Adrenal gland (tissue), 9 donors: ENCODE measurements at regions not wholly inside any gene's neighbourhood (a gene's known extent, or its start where the extent isn't known, plus 50 kb on each side); places are given as distances from the start of the nearest gene placed in this dataset.

Experiments
- DNase-seq, 7 donors: peaks; one replicate each; pipeline ENCODE4 v3.0.0-alpha.2; 2019 to 2020
- H3K27ac ChIP-seq, 5 donors: fragments of 200-600 bp; sonication (generic) in 4 of 5; 1 replicate in 3 of 5; 2 replicates in 2 of 5; pipeline versions ENCODE4 v1.5.1 to v1.8.0; 2016 to 2020; ENCODE audit warnings: mild to moderate bottlenecking in 1 of 5
- H3K27me3 ChIP-seq: fragments of 200-600 bp; 2 replicates; pipeline ENCODE4 v1.8.0; 2021
- H3K36me3 ChIP-seq, 2 donors: fragments of 200-600 bp; replicated peaks in 1 of 2; 1 replicate in 1 of 2; 2 replicates in 1 of 2; pipeline versions ENCODE4 v1.5.1 to v1.8.0; 2018 to 2022
- H3K4me1 ChIP-seq, 2 donors: fragments of 200-600 bp; replicated peaks in 1 of 2; 1 replicate in 1 of 2; 2 replicates in 1 of 2; pipeline versions ENCODE4 v1.5.1 to v1.8.0; 2018 to 2021
- H3K4me3 ChIP-seq, 4 donors: fragments of 200-600 bp; sonication (generic) in 3 of 4; one replicate each; pipeline ENCODE4 v1.5.1; 2016 to 2018
- H3K9me3 ChIP-seq, 3 donors: fragments of 200-600 bp; sonication (generic) in 1 of 3; replicated peaks in 1 of 3; 1 replicate in 2 of 3; 2 replicates in 1 of 3; pipeline versions ENCODE4 v1.5.1 to v1.8.0; 2016 to 2021
- POLR2A ChIP-seq, 2 donors: fragments of 450-650 bp; IDR thresholded peaks; one replicate each; pipeline ENCODE4 v1.6.1; 2017; ENCODE audit warnings: antibody characterized with exemption in 2 of 2, mild to moderate bottlenecking in 2 of 2, moderate library complexity in 1 of 2
- WGBS, 4 donors: extraction: QIAGEN DNeasy Blood & Tissue Kit in 2 of 4; methylation state at CpG; one replicate each; pipeline versions ENCODE4 v1.1.5 to v1.1.7; 2013 to 2017; 5-methylcytosine and 5-hydroxymethylcytosine counted together
- intact Hi-C, 2 donors: fragments of 100-400 bp; cut with DNase I; formaldehyde crosslinking; loops; one replicate each; pipeline versions ENCODE4 v1.14.1 to v1.15.0; 2022 to 2023
- TF ChIP-seq, protein P1 (sequence below), 6 experiments: fragments of 450-650 bp in 4 of 6; fragments of 200-600 bp in 2 of 6; sonication (generic) in 1 of 6; IDR thresholded peaks; 1 replicate in 5 of 6; 2 replicates in 1 of 6; pipeline versions ENCODE4 v1.5.1 to v1.8.0; 2016 to 2021; ENCODE audit warnings: antibody characterized with exemption in 6 of 6, mild to moderate bottlenecking in 2 of 6, moderate library complexity in 1 of 6
- donor health status: healthy with polysubstance abuse.
- donor health status: Bipolar disorder and iron deficiency.
- donor health status: DM: yes; HTN: yes; CAD: no.
- donor health status: DM: no; HTN: no; CAD: no.
- donor health status: DM: no; HTN: no; CAD: no.

GRCh38 chr1:29876441-29876840 is 640.1 kb downstream of the PTPRU start:
- TF ChIP-seq, protein P1, sequence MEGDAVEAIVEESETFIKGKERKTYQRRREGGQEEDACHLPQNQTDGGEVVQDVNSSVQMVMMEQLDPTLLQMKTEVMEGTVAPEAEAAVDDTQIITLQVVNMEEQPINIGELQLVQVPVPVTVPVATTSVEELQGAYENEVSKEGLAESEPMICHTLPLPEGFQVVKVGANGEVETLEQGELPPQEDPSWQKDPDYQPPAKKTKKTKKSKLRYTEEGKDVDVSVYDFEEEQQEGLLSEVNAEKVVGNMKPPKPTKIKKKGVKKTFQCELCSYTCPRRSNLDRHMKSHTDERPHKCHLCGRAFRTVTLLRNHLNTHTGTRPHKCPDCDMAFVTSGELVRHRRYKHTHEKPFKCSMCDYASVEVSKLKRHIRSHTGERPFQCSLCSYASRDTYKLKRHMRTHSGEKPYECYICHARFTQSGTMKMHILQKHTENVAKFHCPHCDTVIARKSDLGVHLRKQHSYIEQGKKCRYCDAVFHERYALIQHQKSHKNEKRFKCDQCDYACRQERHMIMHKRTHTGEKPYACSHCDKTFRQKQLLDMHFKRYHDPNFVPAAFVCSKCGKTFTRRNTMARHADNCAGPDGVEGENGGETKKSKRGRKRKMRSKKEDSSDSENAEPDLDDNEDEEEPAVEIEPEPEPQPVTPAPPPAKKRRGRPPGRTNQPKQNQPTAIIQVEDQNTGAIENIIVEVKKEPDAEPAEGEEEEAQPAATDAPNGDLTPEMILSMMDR (IDR thresholded peaks at IDR 0.05): no peak
- no peak for TF ChIP-seq POLR2A (IDR thresholded peaks at IDR 0.05)
- Histone ChIP-seq H3K27me3 (peaks cover 8% of the 10 kb centered on the region), H3K9me3 (no peaks in the 10 kb centered on the region), H3K36me3 (no peaks in the 10 kb centered on the region), H3K4me3 (no peak overlapping the region), H3K4me1 (no peaks in the 10 kb centered on the region), H3K27ac (no peak overlapping the region)
- intact Hi-C loops: no loop called here
- 84 to 88% (median 87%) methylated on average over 6 of the region's 6 CpGs for WGBS, 4 donors
- DNase-seq: no peak

GRCh38 chr1:29875557-29876028 is 639.3 kb downstream of the PTPRU start:
- Histone ChIP-seq H3K36me3 (no peaks in the 10 kb centered on the region), H3K9me3 (no peaks in the 10 kb centered on the region), H3K4me3 (no peak overlapping the region), H3K4me1 (no peaks in the 10 kb centered on the region), H3K27me3 (peaks cover 11% of the 10 kb centered on the region), H3K27ac (no peak overlapping the region)
- TF ChIP-seq, protein P1 (IDR thresholded peaks at IDR 0.05): no peak
- TF ChIP-seq POLR2A (IDR thresholded peaks at IDR 0.05): no peak
- DNase-seq: peak in 2 of 7 donors; percentile 5 to 26
- intact Hi-C loops: no loop called here
- WGBS, 4 donors: 20 to 39% (median 37%) methylated on average over 2 of the region's 2 CpGs

- Histone ChIP-seq H3K27me3 (peaks cover 10% of the 10 kb centered on the region), H3K9me3 (no peaks in the 10 kb centered on the region), H3K4me3 (no peak overlapping the region), H3K4me1 (no peaks in the 10 kb centered on the region), H3K36me3 (no peaks in the 10 kb centered on the region), H3K27ac (no peak overlapping the region)
- intact Hi-C loops: no loop called here
- no peak for DNase-seq
- WGBS, 4 donors: 83 to 100% (median 89%) methylated on average over 1 to 3 of the region's 3 CpGs
- TF ChIP-seq, protein P1 (IDR thresholded peaks at IDR 0.05): no peak
- TF ChIP-seq POLR2A (IDR thresholded peaks at IDR 0.05): no peak
Observed at GRCh38 chr1:29870621-29871020, 634.3 kb downstream of the PTPRU start.

- Histone ChIP-seq H3K4me1 (no peaks in the 10 kb centered on the region), H3K27me3 (peaks cover 10% of the 10 kb centered on the region), H3K36me3 (no peaks in the 10 kb centered on the region), H3K9me3 (no peaks in the 10 kb centered on the region), H3K27ac (no peak overlapping the region), H3K4me3 (no peak overlapping the region)
- 60 to 86% (median 80%) methylated on average over 2 of the region's 2 CpGs for WGBS, 4 donors
- TF ChIP-seq POLR2A (IDR thresholded peaks at IDR 0.05): no peak
- TF ChIP-seq, protein P1 (IDR thresholded peaks at IDR 0.05): no peak
- DNase-seq: no peak
- intact Hi-C loops: no loop called here
Observed at GRCh38 chr1:29869802-29870201, 633.5 kb downstream of the PTPRU start.
